GM12878 (cell line): ENCODE measurements at regions not wholly inside any gene's neighbourhood (a gene's known extent, or its start where the extent isn't known, plus 50 kb on each side); places are given as distances from the start of the nearest gene placed in this dataset.

ENCODE experiments used
- ATAC-seq: fragments of 200-7000 bp; cut with Tn5 transposase; 3 replicates; pipeline ENCODE4 v1.9.1; 2020; ENCODE audit warnings: mild to moderate bottlenecking, moderate library complexity
- BruUV-seq: library from RNA; stranded (reverse); fragments of 400-500 nt; replicated peaks from 2 replicates; lab custom pipeline; 2021; lab: Mats Ljungman, UMichigan
- CTCF ChIA-PET: fragments of 300-600 bp; sonication (Branson Sonifier 250); formaldehyde crosslinking; extraction: SDS; loops from one replicate; lab custom pipeline; 2021; ENCODE audit warnings: inconsistent platforms; lab: Yijun Ruan, JAX
- POLR2A ChIA-PET: fragments of 350-600 bp; formaldehyde crosslinking; extraction: SDS; loops from one replicate; lab custom pipeline; 2021; ENCODE audit warnings: inconsistent platforms; lab: Charles Lee
- RAD21 ChIA-PET: fragments of 300-600 bp; sonication (Branson Sonifier 250); formaldehyde crosslinking; loops from one replicate; lab custom pipeline; 2023; ENCODE audit warnings: antibody characterized with exemption; ENCODE audit not compliant: unreplicated experiment; lab: Charles Lee
- SMC1A ChIA-PET: fragments of 300-600 bp; sonication (Branson Sonifier 250); formaldehyde crosslinking; loops from one replicate; lab custom pipeline; 2023; ENCODE audit not compliant: unreplicated experiment, uncharacterized antibody; lab: Charles Lee
- DNase-seq: peaks from one replicate; pipeline ENCODE4 v3.0.0-alpha.2; 2011; ENCODE audit warnings: low read depth, low spot score
- FAIRE-seq: peaks from 3 replicates; lab custom pipeline; 2011; peaks lifted over from hg19 to GRCh38; lab: Jason Lieb, UNC
- H2AFZ ChIP-seq: 2 replicates; pipeline ENCODE4 v1.6.0; 2011; ENCODE audit warnings: low read depth, low read length, control low read depth; ENCODE audit not compliant: control insufficient read depth
- H3K27ac ChIP-seq: 2 replicates; pipeline ENCODE4 v1.5.1; 2011; ENCODE audit warnings: control low read depth; ENCODE audit not compliant: control insufficient read depth, insufficient read depth
- H3K27me3 ChIP-seq, 2 experiments: replicated peaks in 1 of 2; 2 replicates each; pipeline versions ENCODE4 v1.6.0 to v1.6.1; 2011; ENCODE audit warnings: low read length in 1 of 2; ENCODE audit not compliant: control insufficient read depth in 2 of 2, insufficient read depth in 2 of 2
- H3K36me3 ChIP-seq, 2 experiments: 2 replicates each; pipeline ENCODE4 v1.5.1; 2011; ENCODE audit warnings: low read length in 1 of 2; ENCODE audit not compliant: control insufficient read depth in 2 of 2, insufficient read depth in 2 of 2
- H3K4me1 ChIP-seq: 2 replicates; pipeline ENCODE4 v1.6.1; 2011; ENCODE audit warnings: mild to moderate bottlenecking, low read length, moderate library complexity, mixed read lengths; ENCODE audit not compliant: control insufficient read depth, insufficient read depth
- H3K4me2 ChIP-seq: 2 replicates; pipeline ENCODE4 v1.6.0; 2011; ENCODE audit warnings: control low read depth; ENCODE audit not compliant: control insufficient read depth, insufficient read depth
- H3K4me3 ChIP-seq: fragments of 200-600 bp; sonication (generic); 2 replicates; pipeline ENCODE4 v1.5.1; 2016
- H3K79me2 ChIP-seq: 2 replicates; pipeline ENCODE4 v1.6.0; 2011; ENCODE audit warnings: low read length; ENCODE audit not compliant: control insufficient read depth, insufficient read depth
- H3K9ac ChIP-seq: 2 replicates; pipeline ENCODE4 v1.8.0; 2011; ENCODE audit warnings: low read length, control low read depth, mixed read lengths; ENCODE audit not compliant: control insufficient read depth, insufficient read depth
- H3K9me3 ChIP-seq: replicated peaks from 3 replicates; pipeline ENCODE4 v1.5.1; 2011; ENCODE audit warnings: mild to moderate bottlenecking, low read length; ENCODE audit not compliant: control insufficient read depth, insufficient read depth
- H4K20me1 ChIP-seq: 2 replicates; pipeline ENCODE4 v1.6.0; 2011; ENCODE audit not compliant: control insufficient read depth, insufficient read depth
- CBX3 ChIP-seq: fragments of 200-600 bp; sonication (generic); IDR thresholded peaks from 2 replicates; pipeline ENCODE4 v1.6.1; 2016; ENCODE audit warnings: low read depth, borderline replicate concordance
- IKZF1 ChIP-seq: fragments of 450-650 bp; conservative IDR thresholded peaks from 2 replicates; pipeline ENCODE4 v1.6.1; 2017; ENCODE audit warnings: antibody characterized with exemption, mild to moderate bottlenecking
- MEF2B ChIP-seq: fragments of 450-650 bp; IDR thresholded peaks from 2 replicates; pipeline ENCODE4 v1.6.1; 2018; ENCODE audit warnings: mild to moderate bottlenecking, moderate library complexity; ENCODE audit not compliant: partially characterized antibody, poor library complexity, severe bottlenecking
- MLLT1 ChIP-seq: fragments of 450-650 bp; IDR thresholded peaks from 2 replicates; pipeline ENCODE4 v1.6.1; 2016; ENCODE audit warnings: mild to moderate bottlenecking
- REST ChIP-seq: IDR thresholded peaks from 2 replicates; pipeline ENCODE4 v1.6.1; 2012; ENCODE audit warnings: mild to moderate bottlenecking, low read depth, low read length
- ZBTB11 ChIP-seq: fragments of 450-650 bp; formaldehyde crosslinking; IDR thresholded peaks from 2 replicates; pipeline ENCODE4 v1.5.0; 2022; ENCODE audit warnings: mild to moderate bottlenecking, missing genetic modification characterization
- ZBTB4 ChIP-seq: fragments of 450-650 bp; formaldehyde crosslinking; IDR thresholded peaks from 2 replicates; pipeline ENCODE4 v1.4.0; 2022; ENCODE audit warnings: mild to moderate bottlenecking, moderate library complexity
- ZNF24 ChIP-seq: fragments of 450-650 bp; IDR thresholded peaks from 2 replicates; pipeline ENCODE4 v1.6.1; 2017; ENCODE audit warnings: antibody characterized with exemption, mild to moderate bottlenecking
- WGBS: methylation state at CpG from one replicate; pipeline ENCODE4 v1.1.6; 2016; ENCODE audit warnings: low lambda C conversion rate; ENCODE audit not compliant: insufficient replicate concordance, insufficient coverage; ENCODE audit errors: missing lambda C conversion rate; 5-methylcytosine and 5-hydroxymethylcytosine counted together
- in situ Hi-C: fragments of 300-500 bp; cut with MboI; formaldehyde crosslinking; loops from 9 replicates; pipeline ENCODE4 v1.14.3; 2018; ENCODE audit warnings: mixed read lengths
- intact Hi-C: fragments of 100-400 bp; cut with micrococcal nuclease; formaldehyde crosslinking; loops from one replicate; pipeline ENCODE4 v1.14.2; 2022; ENCODE audit not compliant: unreplicated experiment

GRCh38 chr12:28130234-28130624 lies 60.0 kb upstream of the CCDC91 start:
- H3K4me3 ChIP-seq, result no peak overlapping the region
- no peaks in the 10 kb centered on the region for H4K20me1 ChIP-seq
- in situ Hi-C loops (no loop called here), intact Hi-C loops (no loop called here)
- no peaks in the 10 kb centered on the region for H3K79me2 ChIP-seq
- no peaks in the 10 kb centered on the region for H3K9me3 ChIP-seq
- H3K9ac ChIP-seq, result no peak overlapping the region
- FAIRE-seq (no peak), DNase-seq (no peak), ATAC-seq (no peak)
- TF ChIP-seq IKZF1 (no peak), ZBTB11 (CRISPR knock-in tag) (no peak), MLLT1 (no peak), ZBTB4 (CRISPR knock-in tag) (no peak), ZNF24 (no peak), MEF2B (no peak), REST (no peak), CBX3 (no peak)
- H3K4me2 ChIP-seq, result no peak overlapping the region
- H3K4me1 ChIP-seq, result no peaks in the 10 kb centered on the region
- H3K36me3 ChIP-seq, result no peaks in the 10 kb centered on the region
- ChIA-PET CTCF (no interaction called here), RAD21 (no interaction called here), POLR2A (no interaction called here), SMC1A (interaction anchor here (0.6 kb wide), 1 partner anchor 26 kb away, joined by 3 read pairs; no protein-coding TSS in a partner anchor)
- WGBS, result 45% methylated on average over 2 of the region's 2 CpGs
- no peaks in the 10 kb centered on the region for H3K27me3 ChIP-seq
- H3K27ac ChIP-seq, result no peak overlapping the region
- BruUV-seq, result no TSS peak
- H2AFZ ChIP-seq, result no peak overlapping the region
